Omental fat pad (tissue), 3 donors: ENCODE measurements at regions not wholly inside any gene's neighbourhood (a gene's known extent, or its start where the extent isn't known, plus 50 kb on each side); places are given as distances from the start of the nearest gene placed in this dataset.

ENCODE experiments used
- ATAC-seq: fragments of 150-250 bp; one replicate; pipeline ENCODE4 v1.9.1; 2016; ENCODE audit warnings: mild to moderate bottlenecking, moderate library complexity; ENCODE audit not compliant: low FRiP score
- DNase-seq: peaks from one replicate; pipeline ENCODE4 v3.0.0-alpha.2; 2019; ENCODE audit warnings: low spot score
- CTCF ChIP-seq, 3 donors: fragments of 450-650 bp; IDR thresholded peaks; one replicate each; pipeline ENCODE4 v1.5.1; 2016 to 2017; ENCODE audit warnings: antibody characterized with exemption in 3 of 3, mild to moderate bottlenecking in 3 of 3, moderate library complexity in 2 of 3

- ATAC-seq (no peak), DNase-seq (no peak)
- TF ChIP-seq CTCF (IDR thresholded peaks at IDR 0.05): no peak
Observed at GRCh38 chr5:145118127-145118526, 717.0 kb downstream of the PRELID2 start.

GRCh38 chr5:145117285-145117684 lies 717.9 kb downstream of the PRELID2 start:
- TF ChIP-seq CTCF (IDR thresholded peaks at IDR 0.05): no peak
- no peak for ATAC-seq
- no peak for DNase-seq

GRCh38 chr5:145111420-145111819 lies 723.7 kb downstream of the PRELID2 start:
- no peak for ATAC-seq
- DNase-seq: no peak
- no peak for TF ChIP-seq CTCF (IDR thresholded peaks at IDR 0.05)

GRCh38 chr5:145110834-145111233 lies 724.3 kb downstream of the PRELID2 start:
- ATAC-seq: no peak
- no peak for DNase-seq
- no peak for TF ChIP-seq CTCF (IDR thresholded peaks at IDR 0.05)

GRCh38 chr5:145110181-145110580 lies 725.0 kb downstream of the PRELID2 start:
- no peak for DNase-seq
- ATAC-seq: no peak
- no peak for TF ChIP-seq CTCF (IDR thresholded peaks at IDR 0.05)

- ATAC-seq: no peak
- no peak for DNase-seq
- no peak for TF ChIP-seq CTCF (IDR thresholded peaks at IDR 0.05)
Observed at GRCh38 chr5:145105384-145105783, 729.8 kb downstream of the PRELID2 start.

- ATAC-seq (no peak), DNase-seq (no peak)
- no peak for TF ChIP-seq CTCF (IDR thresholded peaks at IDR 0.05)
Observed at GRCh38 chr5:145104106-145104505, 731.0 kb downstream of the PRELID2 start.
